ENCODE measurements at regions not wholly inside any gene's neighbourhood (a gene's known extent, or its start where the extent isn't known, plus 50 kb on each side); places are given as distances from the start of the nearest gene placed in this dataset.

GRCh38 chr11:8829556-8829955, 81.4 kb upstream of the AKIP1 start:
- Histone ChIP-seq H3K9me3 (ENCODE audit: control insufficient read depth, low read depth, low read length) (no peaks in the 10 kb centered on the region), H2AK5ac (ENCODE audit: insufficient read length, low read length) (no peak overlapping the region), H3K23me2 (ENCODE audit: insufficient read length, low read depth, low read length, poor library complexity, severe bottlenecking) (no peaks in the 10 kb centered on the region), H3K9ac (ENCODE audit: extremely low read depth, insufficient read length, low read length) (no peak overlapping the region), H3K18ac (ENCODE audit: insufficient read length, low read depth, low read length) (no peak overlapping the region), H4K91ac (ENCODE audit: insufficient read length, low read depth, low read length) (no peak overlapping the region), H3T11ph (ENCODE audit: low read length) (no peak overlapping the region), H3K4me1 (ENCODE audit: insufficient read depth, low read length) (peaks cover 6% of the 10 kb centered on the region; the same call in 1 of the 2 replicates), H3K14ac (ENCODE audit: insufficient read depth, low read length) (no peak overlapping the region), H4K20me1 (ENCODE audit: control insufficient read depth, insufficient read depth, insufficient read length) (no peaks in the 10 kb centered on the region), H2BK15ac (ENCODE audit: low read depth, low read length) (no peak overlapping the region), H3K27ac (ENCODE audit: insufficient read length, low read depth, low read length) (no peak overlapping the region), H3K4me2 (ENCODE audit: insufficient read depth, insufficient read length, low read length) (no peak overlapping the region), H2BK120ac (ENCODE audit: low read depth, low read length, poor library complexity, severe bottlenecking) (no peak overlapping the region), H3K4ac (ENCODE audit: low read depth, low read length) (no peak overlapping the region), H2BK20ac (ENCODE audit: low read depth, low read length, poor library complexity, severe bottlenecking) (no peak overlapping the region), H4K8ac (replicated peaks; ENCODE audit: insufficient read length, low read depth, low read length) (no peak overlapping the region), H2BK5ac (ENCODE audit: insufficient read length, low read length) (no peak overlapping the region), H2AFZ (ENCODE audit: low read length) (no peak overlapping the region), H3K23ac (ENCODE audit: insufficient read length, low read depth, low read length) (no peak overlapping the region), H3K27me3 (ENCODE audit: insufficient read depth, low read length) (no peaks in the 10 kb centered on the region), H3K79me1 (ENCODE audit: insufficient read depth, low read depth, low read length, poor library complexity, severe bottlenecking) (no peaks in the 10 kb centered on the region), H3K56ac (ENCODE audit: insufficient read length, low read depth, low read length) (no peak overlapping the region), H3K79me2 (ENCODE audit: insufficient read depth, low read length) (no peaks in the 10 kb centered on the region), H4K5ac (ENCODE audit: insufficient read length, low read depth, low read length) (no peak overlapping the region), H2BK12ac (ENCODE audit: insufficient read length, low read depth, low read length) (no peak overlapping the region)
- 0 out of 7 replicates have a peak, but pooled peaks cover 0 to 1% (median 0%) of the 10 kb centered on the region in 3 experiments for H3K36me3 Mint-ChIP-seq (ENCODE audit: insufficient read depth in 1 of 3, low read depth in 3 of 3)
- peaks cover 26 to 29% of the 10 kb centered on the region in 2 experiments for H3K4me1 Mint-ChIP-seq
- H3K27ac Mint-ChIP-seq, result no peak overlapping the region
- WGBS (ENCODE audit: extremely low coverage, insufficient read length, low lambda C conversion rate), result no CpG with 5 or more reads among the region's 8 CpGs
- no peaks in the 10 kb centered on the region for H3K27me3 Mint-ChIP-seq (ENCODE audit: low read depth)
- no peak for DNase-seq
- no peak for TF ChIP-seq CTCF (conservative IDR thresholded peaks at IDR 0.05)
- H3K9me3 Mint-ChIP-seq, result no peaks in the 10 kb centered on the region
- no peak overlapping the region for H3K4me3 Mint-ChIP-seq

Measured in H9 (cell line).